Adrenal gland (tissue), 9 donors: ENCODE measurements at regions not wholly inside any gene's neighbourhood (a gene's known extent, or its start where the extent isn't known, plus 50 kb on each side); places are given as distances from the start of the nearest gene placed in this dataset.

Source experiments
- DNase-seq, 7 donors: peaks; one replicate each; pipeline ENCODE4 v3.0.0-alpha.2; 2019 to 2020
- H3K27ac ChIP-seq, 5 donors: fragments of 200-600 bp; sonication (generic) in 4 of 5; 1 replicate in 3 of 5; 2 replicates in 2 of 5; pipeline versions ENCODE4 v1.5.1 to v1.8.0; 2016 to 2020; ENCODE audit warnings: mild to moderate bottlenecking in 1 of 5
- H3K27me3 ChIP-seq: fragments of 200-600 bp; 2 replicates; pipeline ENCODE4 v1.8.0; 2021
- H3K36me3 ChIP-seq, 2 donors: fragments of 200-600 bp; replicated peaks in 1 of 2; 1 replicate in 1 of 2; 2 replicates in 1 of 2; pipeline versions ENCODE4 v1.5.1 to v1.8.0; 2018 to 2022
- H3K4me1 ChIP-seq, 2 donors: fragments of 200-600 bp; replicated peaks in 1 of 2; 1 replicate in 1 of 2; 2 replicates in 1 of 2; pipeline versions ENCODE4 v1.5.1 to v1.8.0; 2018 to 2021
- H3K4me3 ChIP-seq, 4 donors: fragments of 200-600 bp; sonication (generic) in 3 of 4; one replicate each; pipeline ENCODE4 v1.5.1; 2016 to 2018
- H3K9me3 ChIP-seq, 3 donors: fragments of 200-600 bp; sonication (generic) in 1 of 3; replicated peaks in 1 of 3; 1 replicate in 2 of 3; 2 replicates in 1 of 3; pipeline versions ENCODE4 v1.5.1 to v1.8.0; 2016 to 2021
- CTCF ChIP-seq, 6 experiments: fragments of 450-650 bp in 4 of 6; fragments of 200-600 bp in 2 of 6; sonication (generic) in 1 of 6; IDR thresholded peaks; 1 replicate in 5 of 6; 2 replicates in 1 of 6; pipeline versions ENCODE4 v1.5.1 to v1.8.0; 2016 to 2021; ENCODE audit warnings: antibody characterized with exemption in 6 of 6, mild to moderate bottlenecking in 2 of 6, moderate library complexity in 1 of 6
- POLR2A ChIP-seq, 2 donors: fragments of 450-650 bp; IDR thresholded peaks; one replicate each; pipeline ENCODE4 v1.6.1; 2017; ENCODE audit warnings: antibody characterized with exemption in 2 of 2, mild to moderate bottlenecking in 2 of 2, moderate library complexity in 1 of 2
- WGBS, 4 donors: extraction: QIAGEN DNeasy Blood & Tissue Kit in 2 of 4; methylation state at CpG; one replicate each; pipeline versions ENCODE4 v1.1.5 to v1.1.7; 2013 to 2017; 5-methylcytosine and 5-hydroxymethylcytosine counted together
- intact Hi-C, 2 donors: fragments of 100-400 bp; cut with DNase I; formaldehyde crosslinking; loops; one replicate each; pipeline versions ENCODE4 v1.14.1 to v1.15.0; 2022 to 2023
- donor health status: healthy with polysubstance abuse.
- donor health status: Bipolar disorder and iron deficiency.
- donor health status: DM: yes; HTN: yes; CAD: no.
- donor health status: DM: no; HTN: no; CAD: no.
- donor health status: DM: no; HTN: no; CAD: no.

GRCh38 chr5:88144219-88145001 is 124.2 kb downstream of the TMEM161B start:
- intact Hi-C loops, result loop anchor here in 1 of 2 donors (5.0 kb wide), 1 partner anchor 533 kb away; no protein-coding TSS in a partner anchor
- H3K27me3 ChIP-seq, result no peaks in the 10 kb centered on the region
- no peaks in the 10 kb centered on the region for H3K9me3 ChIP-seq
- H3K27ac ChIP-seq, result peak overlapping the region in 1 of 5 donors; percentile 21
- WGBS, 4 donors, result 20 to 37% (median 26%) methylated on average over 16 to 28 of the region's 28 CpGs
- peaks cover 0 to 16% of the 10 kb centered on the region in 2 donors for H3K4me1 ChIP-seq
- TF ChIP-seq POLR2A (IDR thresholded peaks at IDR 0.05), result no peak
- no peak for TF ChIP-seq CTCF (IDR thresholded peaks at IDR 0.05)
- DNase-seq, result no peak
- peak overlapping the region in 1 of 4 donors; percentile 61 for H3K4me3 ChIP-seq
- no peaks in the 10 kb centered on the region for H3K36me3 ChIP-seq

GRCh38 chr5:88143693-88144218 is 124.9 kb downstream of the TMEM161B start:
- Histone ChIP-seq H3K27ac (peak overlapping the region in 1 of 5 donors; percentile 48), H3K9me3 (no peaks in the 10 kb centered on the region), H3K27me3 (no peaks in the 10 kb centered on the region), H3K36me3 (no peaks in the 10 kb centered on the region), H3K4me1 (peaks cover 0 to 16% of the 10 kb centered on the region in 2 donors), H3K4me3 (peak overlapping the region in 3 of 4 donors; percentile 19 to 61 (median 30))
- TF ChIP-seq CTCF (IDR thresholded peaks at IDR 0.05), result no peak
- no peak for TF ChIP-seq POLR2A (IDR thresholded peaks at IDR 0.05)
- WGBS, 4 donors, result 34 to 67% (median 47%) methylated on average over 10 of the region's 10 CpGs
- DNase-seq, result no peak
- intact Hi-C loops, result loop anchor here in 1 of 2 donors (5.0 kb wide), 1 partner anchor 534 kb away; no protein-coding TSS in a partner anchor

- WGBS, 4 donors, result 10 to 35% (median 22%) methylated on average over 20 of the region's 20 CpGs
- H3K4me1 ChIP-seq, result peaks cover 0 to 16% of the 10 kb centered on the region in 2 donors
- TF ChIP-seq CTCF (IDR thresholded peaks at IDR 0.05) (no peak), POLR2A (IDR thresholded peaks at IDR 0.05) (peak in 1 of 2 donors; percentile 46)
- no peaks in the 10 kb centered on the region for H3K36me3 ChIP-seq
- intact Hi-C loops, result loop anchor here in 1 of 2 donors (5.0 kb wide), 1 partner anchor 534 kb away; no protein-coding TSS in a partner anchor
- peak overlapping the region in 3 of 5 donors; percentile 48 to 60 (median 53) for H3K27ac ChIP-seq
- DNase-seq, result peak; percentile 25 to 62 (median 54)
- no peaks in the 10 kb centered on the region for H3K9me3 ChIP-seq
- peak overlapping the region in 3 of 4 donors; percentile 19 to 61 (median 30) for H3K4me3 ChIP-seq
- no peaks in the 10 kb centered on the region for H3K27me3 ChIP-seq
These were observed 125.6 kb downstream of the TMEM161B start for GRCh38 chr5:88142886-88143692.

- Histone ChIP-seq H3K36me3 (no peaks in the 10 kb centered on the region), H3K27me3 (no peaks in the 10 kb centered on the region), H3K4me1 (peaks cover 0 to 16% of the 10 kb centered on the region in 2 donors), H3K9me3 (no peaks in the 10 kb centered on the region), H3K4me3 (peak overlapping the region in 3 of 4 donors; percentile 30 to 61 (median 33)), H3K27ac (peak overlapping the region in 2 of 5 donors; percentile 48 to 60)
- DNase-seq, result no peak
- WGBS, 4 donors, result 4 to 12% (median 7%) methylated on average over 2 of the region's 2 CpGs
- intact Hi-C loops, result loop anchor here in 1 of 2 donors (5.0 kb wide), 1 partner anchor 535 kb away; no protein-coding TSS in a partner anchor
- no peak for TF ChIP-seq CTCF (IDR thresholded peaks at IDR 0.05)
- TF ChIP-seq POLR2A (IDR thresholded peaks at IDR 0.05), result no peak
These were observed 126.1 kb downstream of the TMEM161B start for GRCh38 chr5:88142636-88142885.
